HG03175 (cell line): ENCODE measurements at regions not wholly inside any gene's neighbourhood (a gene's known extent, or its start where the extent isn't known, plus 50 kb on each side); places are given as distances from the start of the nearest gene placed in this dataset.
"Not testable (repeated sequence)": the region's sequence is repeated elsewhere in the genome, so short reads cannot be mapped to it uniquely, and the experiment has no call there.

ENCODE experiments used
- ATAC-seq: cut with Tn5 transposase; IDR thresholded peaks from one replicate; pipeline ENCODE4 v1.9.1; 2021; ENCODE audit warnings: mild to moderate bottlenecking, moderate library complexity; ENCODE audit not compliant: unreplicated experiment

DNA sequence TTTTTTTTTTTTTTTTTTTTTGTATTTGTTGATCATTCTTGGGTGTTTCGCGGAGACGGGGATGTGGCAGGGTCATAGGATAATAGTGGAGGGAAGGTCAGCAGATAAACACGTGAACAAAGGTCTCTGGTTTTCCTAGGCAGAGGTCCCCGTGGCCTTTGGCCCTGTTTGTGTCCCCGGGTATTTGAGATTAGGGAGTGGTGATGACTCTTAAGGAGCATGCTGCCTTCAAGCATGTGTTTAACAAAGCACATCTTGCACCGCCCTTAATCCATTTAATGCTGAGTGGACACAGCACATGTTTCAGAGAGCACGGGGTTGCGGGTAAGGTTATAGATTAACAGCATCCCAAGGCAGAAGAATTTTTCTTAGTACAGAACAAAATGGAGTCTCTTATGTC is 435.8 kb upstream of the ZP4 start:
- not testable (repeated sequence) for ATAC-seq

DNA sequence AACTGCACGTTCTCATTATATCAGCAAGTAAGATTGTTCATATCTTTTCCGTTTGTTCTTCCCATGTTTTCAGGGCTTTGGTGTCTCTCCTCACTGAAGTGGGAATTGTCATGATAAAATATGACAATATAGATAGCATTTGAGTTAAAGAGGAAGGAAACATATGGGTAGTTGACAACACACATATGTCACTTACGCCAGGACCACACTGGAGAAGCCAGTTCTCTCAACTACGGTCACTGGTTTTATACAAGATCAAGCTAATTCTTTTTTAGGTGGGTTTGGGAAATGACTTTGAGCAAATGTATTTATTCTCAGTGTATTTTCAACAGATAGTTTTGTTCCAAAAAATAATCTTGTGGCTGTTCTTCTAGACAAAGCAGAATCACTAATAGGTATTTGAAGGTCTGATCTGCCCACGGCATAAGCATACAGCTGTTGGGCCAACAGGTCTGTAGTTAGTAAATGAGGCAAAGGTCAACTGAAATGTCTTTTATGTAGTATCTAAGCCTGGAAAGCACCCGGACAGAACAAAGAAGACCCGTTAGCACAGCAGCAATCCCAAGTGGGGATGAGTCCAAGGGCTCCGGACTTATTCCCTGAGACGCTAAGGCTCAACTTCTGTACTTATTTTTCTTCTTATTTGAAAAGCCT is 433.6 kb upstream of the ZP4 start:
- ATAC-seq = no peak

DNA sequence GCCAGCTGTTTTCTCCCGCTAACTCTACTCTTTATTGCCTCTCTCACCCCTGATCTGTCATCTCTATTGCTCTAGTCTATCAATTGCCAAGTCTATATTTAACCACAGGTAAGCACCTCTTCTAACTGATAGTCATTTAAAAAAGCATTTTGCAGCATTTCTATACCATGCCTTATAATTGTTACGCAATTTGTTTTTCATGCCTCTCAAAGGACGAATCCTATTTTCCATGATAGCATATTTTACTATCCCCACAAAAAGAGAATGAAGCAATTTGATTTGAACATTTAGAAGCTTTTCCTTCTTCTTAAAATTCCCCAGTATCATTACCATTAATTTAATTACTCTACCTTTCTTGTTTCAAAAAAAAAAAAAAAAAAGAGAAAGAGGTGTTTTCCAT is 432.8 kb upstream of the ZP4 start:
- no peak for ATAC-seq

DNA sequence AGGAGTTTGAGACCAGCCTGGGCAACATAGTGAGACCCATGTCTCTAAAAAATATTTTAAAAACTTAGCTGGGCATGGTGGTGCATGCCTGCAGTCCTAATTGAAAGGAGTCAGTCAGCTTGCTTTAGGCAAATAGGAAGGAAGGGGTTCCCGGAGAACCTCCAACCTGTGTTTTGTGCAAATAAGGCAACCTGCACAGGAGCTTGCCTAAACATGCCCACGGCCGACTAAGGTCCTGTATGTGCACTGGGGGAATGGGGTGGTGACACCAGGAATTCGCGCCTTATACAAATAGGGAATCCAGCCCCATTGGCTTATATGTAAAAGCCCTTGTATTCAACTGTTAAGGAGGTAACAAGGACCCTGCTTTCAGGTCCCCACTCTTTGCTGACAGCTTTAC is 429.2 kb upstream of the ZP4 start:
- ATAC-seq = no peak

DNA sequence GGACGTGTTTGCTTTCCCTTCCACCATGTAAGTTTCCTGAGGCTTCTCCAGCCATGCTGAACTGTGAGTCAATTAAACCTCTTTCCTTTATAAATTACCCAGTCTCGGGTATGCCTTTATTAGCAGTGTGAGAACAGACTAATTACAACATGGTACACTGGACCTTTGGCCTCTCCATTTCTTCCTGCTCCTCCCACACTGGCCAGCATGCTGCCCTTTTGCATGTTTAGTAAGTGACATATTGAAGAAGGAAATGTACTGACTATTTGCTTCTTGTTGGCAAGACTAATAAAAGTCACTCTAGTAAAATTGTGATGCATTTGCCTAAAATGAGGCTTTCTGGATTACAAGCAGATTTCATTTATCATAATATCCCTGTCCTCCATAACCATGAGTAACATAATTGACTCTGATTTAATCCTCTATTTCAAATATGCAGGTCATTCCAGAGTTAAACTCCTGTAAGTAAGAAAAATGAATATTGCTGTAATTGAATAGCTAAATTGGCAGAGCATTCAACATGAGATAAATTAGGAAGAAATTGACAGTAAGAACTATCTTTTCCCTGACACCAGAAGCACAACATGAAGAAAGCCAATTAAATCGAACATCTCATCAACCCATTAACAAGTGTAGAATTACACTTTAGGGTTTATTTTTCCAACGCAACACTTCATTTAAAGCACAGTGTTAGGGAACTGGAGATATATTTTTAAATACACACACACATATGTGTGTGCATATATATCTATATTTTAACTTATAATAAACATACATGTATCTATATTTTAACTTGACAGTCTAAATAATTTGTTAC is 427.8 kb upstream of the ZP4 start:
- ATAC-seq = no peak

DNA sequence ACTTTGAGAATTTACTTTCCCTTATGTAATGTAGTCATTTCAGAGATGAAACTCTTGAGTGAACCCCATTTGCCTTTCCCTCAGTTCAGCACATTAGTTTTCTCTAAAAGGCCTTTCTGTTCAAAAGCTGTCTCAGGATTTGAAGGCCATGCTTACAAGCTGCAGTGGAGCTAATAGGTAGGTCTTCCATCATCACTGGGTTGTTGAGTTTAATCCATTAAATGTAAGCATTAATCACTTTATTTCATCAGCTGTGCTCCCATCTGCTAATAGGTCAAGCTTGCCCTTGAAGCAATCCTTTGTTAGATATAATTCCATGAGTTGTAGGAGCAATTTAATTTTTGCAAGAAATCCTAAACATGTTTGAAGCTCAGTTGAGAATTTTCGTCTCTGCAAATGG is 422.2 kb upstream of the ZP4 start:
- no peak for ATAC-seq

DNA sequence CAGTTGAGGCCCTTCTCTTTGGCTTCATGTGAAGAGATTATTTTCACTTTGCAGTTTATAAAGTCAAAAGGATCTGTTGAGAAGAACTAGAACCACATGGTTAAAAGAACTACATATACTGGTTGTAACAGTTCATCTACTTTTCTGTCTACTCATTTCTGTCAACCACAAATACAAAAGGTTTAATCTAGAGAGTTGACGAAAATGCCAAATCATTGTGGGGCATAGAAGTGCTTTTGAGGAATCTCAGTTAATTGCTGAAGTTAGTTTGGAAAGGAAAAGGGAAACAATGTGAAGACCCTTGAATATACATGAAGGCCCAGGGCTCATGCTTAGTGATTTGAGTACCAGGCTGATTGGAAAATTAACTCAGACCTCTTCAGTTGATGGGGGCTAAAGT is 415.7 kb upstream of the ZP4 start:
- ATAC-seq = no peak

DNA sequence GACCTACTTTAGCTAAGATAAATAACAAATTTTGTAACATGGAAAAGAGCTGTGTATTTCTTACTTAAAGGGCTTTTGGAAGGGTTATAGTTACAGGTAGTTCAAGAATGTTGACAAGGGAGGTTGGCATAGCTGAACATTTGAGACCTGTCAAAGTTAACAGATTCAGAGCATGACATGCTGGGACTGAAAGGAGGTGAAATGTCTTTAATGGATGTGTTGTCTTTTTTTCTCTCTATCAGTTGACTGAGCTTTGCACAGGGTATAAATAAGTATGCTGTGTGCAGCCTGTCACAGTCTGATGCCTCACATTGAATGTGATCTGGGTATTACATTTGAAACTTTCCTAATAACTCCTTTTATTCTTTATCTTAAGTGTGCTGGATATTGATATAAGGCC is 411.9 kb upstream of the ZP4 start:
- no peak for ATAC-seq

DNA sequence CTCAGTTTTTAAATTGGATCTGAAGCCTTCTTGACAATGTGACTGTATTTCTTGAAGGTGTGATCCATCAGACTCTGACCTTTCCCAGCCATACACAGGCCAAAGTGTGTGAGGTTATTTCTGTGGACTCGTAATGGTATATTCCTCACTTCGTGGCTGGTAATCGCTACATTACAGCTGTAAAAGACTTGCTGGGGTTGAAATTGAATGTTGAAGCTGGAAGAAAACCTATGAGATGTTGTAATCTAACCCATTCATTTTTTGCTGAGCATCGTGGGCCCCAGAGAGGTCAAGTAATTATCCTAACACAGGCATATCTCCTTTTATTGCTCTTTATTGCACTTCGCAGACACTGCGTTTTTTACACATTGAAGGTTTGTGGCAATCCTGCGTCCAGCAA is 405.6 kb upstream of the ZP4 start:
- ATAC-seq = no peak

DNA sequence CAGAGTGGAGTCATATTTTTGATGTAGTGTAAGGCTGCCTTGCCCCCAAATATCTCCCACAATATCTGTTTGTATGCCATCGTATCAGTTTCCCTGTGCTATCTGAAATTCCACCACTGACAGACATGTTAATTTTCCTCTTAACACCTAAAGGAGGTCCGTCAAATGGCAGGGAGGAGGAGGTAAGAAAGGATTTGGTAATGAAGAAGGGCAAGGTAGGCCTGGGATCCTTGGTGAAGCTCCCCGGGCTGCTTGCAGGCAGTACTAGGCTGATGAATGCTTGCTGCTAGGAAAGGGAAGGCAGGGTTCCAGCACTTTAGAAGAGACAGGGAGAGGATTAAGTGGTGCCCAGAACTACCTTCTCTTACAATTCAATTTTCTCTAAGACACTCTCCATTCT is 402.4 kb upstream of the ZP4 start:
- no peak for ATAC-seq

DNA sequence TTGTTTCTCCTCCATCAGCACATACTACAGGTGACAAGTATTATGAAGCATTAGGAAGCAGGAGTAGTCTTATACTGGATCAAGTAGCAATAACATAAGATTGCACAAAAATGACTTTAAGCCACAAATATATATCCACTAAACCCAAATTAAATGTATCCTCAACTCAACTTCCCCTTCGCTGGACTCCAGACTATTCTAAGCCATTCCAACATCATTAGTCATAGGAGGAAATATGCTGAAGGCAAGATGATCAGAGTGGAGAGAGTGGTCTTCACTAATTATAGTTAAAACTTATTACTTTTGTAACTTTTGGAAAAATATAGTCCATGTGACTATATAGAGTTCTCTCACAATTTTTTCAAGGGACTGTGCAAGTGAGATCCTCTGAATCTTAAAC is 390.7 kb upstream of the ZP4 start:
- ATAC-seq = no peak

DNA sequence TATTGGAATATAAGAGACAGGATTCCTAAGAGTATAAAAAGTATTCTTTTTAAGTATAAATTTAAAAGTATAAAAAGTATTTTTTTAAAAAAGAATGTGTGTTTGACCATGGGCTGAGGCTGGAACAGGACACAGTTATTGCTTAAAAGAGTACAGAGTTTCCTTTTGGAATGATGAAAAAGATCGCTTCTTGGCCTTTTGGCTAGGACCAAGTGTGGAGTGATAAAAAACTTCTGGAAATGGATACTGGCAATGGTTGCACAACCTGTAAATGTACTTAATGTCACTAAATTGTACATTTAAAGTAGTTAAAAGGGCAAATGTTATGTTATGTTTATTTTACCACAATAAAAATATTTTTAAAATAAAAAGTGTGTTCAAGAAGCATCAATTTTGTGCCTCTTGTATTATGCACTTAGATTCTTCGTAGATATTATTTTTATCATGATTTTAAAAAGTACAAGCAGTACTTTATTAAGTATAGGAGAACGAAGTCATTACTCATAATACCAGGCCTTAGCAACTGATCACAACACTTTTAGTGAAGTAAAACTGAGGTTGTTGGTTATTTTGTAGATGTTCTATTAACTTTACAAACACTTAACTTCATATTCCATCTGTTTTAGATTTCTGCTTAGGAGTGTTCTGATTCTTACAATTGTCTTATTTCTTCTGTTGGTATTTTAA is 389.1 kb upstream of the ZP4 start:
- no peak for ATAC-seq

DNA sequence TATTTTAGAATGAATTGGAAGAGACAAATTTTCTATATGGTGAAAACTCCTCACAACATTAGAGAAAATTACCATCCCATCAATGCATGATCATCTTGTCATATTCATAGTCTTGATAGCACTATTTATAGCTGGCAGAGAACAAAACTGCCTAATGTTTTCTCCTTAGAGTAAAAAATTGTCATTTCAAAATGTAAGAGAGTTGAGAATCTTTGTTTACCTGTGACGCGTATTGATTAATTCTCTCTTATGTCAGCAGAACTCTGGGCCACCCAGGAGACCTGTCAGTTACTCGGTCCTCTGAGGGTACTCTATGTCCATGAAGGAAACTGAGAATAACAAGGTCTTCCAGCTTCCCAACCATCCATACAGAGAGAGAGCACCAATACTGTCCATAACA is 381.4 kb upstream of the ZP4 start:
- ATAC-seq = no peak

DNA sequence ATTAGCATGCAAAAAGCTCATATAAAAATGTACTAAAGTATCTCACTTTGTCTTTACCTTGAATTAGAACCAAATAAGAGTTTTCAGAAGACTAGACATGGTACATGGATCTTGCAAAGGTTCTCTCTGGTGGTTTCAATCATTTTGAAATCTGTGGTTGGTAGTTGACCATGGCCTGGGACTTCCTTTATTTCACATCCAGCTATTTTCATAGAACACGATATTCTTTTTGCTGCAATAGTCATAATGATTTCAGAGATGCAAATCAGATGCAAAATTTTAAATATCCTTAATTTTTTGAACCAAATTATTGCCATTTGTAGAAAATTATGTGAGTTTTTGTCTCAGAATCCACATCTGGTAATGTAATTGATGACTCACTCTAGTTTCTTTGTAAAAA is 375.1 kb upstream of the ZP4 start:
- ATAC-seq = no peak

DNA sequence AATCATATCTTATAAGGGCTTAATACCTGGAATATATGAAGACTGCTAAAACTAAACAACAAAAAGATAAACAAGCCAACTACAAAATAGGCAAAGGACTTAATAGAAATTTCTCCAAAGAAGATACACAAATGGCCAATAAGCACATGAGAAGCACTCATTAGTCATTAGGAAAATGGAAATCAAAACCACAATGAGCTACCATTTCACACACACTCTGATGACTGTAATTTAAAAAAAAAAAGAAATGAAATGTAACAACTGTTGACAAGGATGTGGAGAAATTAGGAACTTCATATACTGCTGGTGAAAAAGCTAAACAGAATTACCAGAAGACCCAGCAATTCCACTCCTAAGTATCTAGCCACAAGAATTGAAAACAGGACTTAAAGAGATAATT is 374.2 kb upstream of the ZP4 start:
- no peak for ATAC-seq

DNA sequence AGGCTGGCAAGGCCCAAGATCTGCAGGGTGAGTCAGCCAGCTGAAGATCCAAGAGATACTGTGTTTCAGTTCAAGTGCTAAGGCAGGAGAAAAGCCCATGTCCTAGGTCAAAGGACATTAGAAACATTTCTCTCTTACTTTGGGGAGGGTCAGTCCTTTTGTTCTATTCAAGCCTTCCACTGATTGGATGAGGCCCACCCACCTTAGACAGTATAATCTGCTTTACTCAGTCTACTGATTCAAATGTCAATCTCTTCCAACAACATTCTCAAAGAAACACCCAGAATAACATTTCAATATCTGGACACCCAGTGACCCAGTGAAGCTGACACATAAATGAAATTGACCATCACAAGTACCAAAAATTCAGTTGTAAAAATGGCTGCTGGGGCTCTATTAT is 367.8 kb upstream of the ZP4 start:
- no peak for ATAC-seq

DNA sequence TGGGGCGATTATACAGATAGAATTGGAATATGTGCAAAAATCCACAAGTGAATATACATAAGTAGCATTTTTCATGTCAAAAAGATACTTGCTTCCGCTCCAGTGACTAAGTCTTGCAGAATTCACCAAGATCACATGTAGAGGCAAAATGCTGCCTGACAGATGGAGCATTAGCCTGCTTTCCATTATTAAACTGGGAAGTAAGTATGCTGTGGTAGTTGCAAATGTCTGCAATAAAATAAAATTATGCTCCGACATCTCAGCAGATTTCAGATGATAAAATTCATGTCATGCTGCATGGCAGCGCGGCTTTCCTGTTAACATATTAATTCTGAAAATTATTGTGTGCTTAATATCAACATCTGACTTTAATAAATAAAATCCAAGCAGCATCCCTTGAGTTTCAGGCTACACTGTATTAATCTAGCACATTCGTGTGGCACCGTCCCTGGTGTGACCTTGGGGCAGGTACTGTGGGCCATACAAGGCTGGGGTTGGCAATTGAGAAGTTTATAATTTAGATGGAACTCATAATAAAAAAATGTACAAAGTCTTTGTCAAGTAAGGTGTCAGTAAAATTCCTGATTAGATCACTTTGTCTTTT is 366.4 kb upstream of the ZP4 start:
- ATAC-seq = no peak

DNA sequence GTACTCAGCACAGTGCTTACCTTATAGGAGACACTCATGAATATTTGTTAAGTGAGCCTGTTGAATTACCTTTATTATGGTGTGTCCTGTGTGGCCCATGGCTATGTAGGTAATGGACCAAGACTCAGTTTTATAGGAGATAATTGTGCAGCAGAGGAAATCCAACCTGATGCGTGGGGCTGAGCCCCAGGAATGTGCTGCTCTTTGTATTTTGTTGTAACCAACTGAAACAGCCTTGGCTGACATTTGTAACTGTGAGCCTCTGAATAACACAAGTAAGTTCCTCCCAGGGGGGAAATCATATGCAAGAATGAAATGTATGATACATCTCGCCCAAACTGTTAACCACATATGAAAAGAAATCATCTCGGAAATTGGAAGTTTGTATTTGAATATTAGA is 364.2 kb upstream of the ZP4 start:
- no peak for ATAC-seq

DNA sequence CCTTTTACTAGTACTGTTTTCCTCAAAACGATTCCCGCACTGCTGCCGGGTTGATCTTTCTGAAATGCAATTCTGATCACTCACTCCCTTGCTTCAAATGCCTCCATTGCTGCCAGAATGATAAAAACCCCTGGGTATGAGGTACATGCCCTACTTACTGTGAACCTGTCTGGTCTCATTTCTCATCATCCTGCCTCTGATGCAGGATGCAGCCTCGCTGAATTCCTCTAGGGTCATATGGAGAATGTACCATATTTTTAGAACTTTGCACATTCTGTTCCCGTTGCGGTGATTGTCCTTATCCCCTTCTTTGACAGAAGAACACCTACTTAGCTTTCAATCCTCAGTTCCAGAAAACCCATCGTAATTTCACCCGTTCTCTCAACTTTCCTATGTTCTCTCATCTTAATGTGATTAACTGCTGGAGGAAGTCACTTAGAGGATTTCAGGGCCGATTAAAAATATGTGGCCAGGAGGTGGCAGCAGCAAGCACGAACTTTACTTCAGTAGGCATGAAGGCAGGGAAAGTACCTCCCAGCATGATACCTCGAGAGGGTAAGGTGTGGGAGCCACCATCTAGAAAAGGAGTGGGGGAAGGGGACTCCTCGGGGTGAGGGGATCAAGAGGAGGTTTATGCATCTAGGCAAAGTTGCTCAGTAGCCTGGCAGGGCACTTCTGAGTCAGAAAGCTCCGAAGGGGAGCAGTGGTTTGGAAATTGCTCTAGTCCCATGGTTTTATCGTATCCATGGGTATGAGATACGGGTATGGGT is 361.5 kb upstream of the ZP4 start:
- ATAC-seq = no peak

DNA sequence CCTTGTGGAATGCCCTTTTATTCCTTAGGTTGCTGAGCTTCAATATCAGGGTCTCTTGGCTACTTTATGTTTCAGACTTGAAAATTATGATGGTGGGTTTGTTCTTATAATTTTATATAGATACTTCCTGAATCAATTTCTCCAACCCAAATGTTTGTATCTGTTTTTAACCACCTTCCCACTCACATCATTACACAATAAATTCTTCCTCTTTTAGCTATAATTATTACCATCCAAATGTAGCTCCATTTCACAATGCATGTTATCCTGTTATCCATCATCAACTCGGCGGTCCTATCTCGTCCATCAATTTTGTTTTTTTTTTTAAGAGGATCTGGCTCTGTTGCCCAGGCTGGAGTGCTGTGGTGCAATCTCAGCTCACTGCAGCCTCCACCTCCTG is 357.6 kb upstream of the ZP4 start:
- no peak for ATAC-seq

DNA sequence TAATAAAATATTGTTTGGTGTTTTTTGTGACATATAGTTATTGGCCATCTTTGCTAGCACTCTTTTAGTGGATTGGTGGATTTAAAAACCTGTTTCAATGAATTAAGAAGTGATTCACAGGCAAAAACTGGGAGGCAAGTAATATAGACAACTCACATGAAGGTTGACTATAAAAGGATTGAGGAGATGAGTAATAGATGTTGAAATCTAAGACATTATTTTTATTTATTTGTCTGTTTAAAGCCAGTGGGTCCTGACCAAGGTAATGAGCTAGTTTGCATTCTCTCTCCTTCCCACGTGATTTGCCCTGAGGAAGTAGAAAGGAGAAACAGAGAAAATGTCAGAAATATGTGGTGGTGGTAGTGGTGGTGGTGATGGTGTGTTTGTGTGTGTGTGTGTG is 351.5 kb upstream of the ZP4 start:
- no peak for ATAC-seq
